CD4-positive, alpha-beta T cell (primary cell): ENCODE measurements at regions not wholly inside any gene's neighbourhood (a gene's known extent, or its start where the extent isn't known, plus 50 kb on each side); places are given as distances from the start of the nearest gene placed in this dataset.
A peak's percentile ranks its signal among the peaks of the same experiment; 100 is the strongest.

Source experiments
- ATAC-seq: fragments of 200-7000 bp; cut with Tn5 transposase; one replicate; pipeline ENCODE4 v1.10.0; 2022; ENCODE audit warnings: mild to moderate bottlenecking; ENCODE audit not compliant: poor library complexity
- CTCF ChIA-PET: fragments of 350-600 bp; sonication (Branson Sonifier 250); formaldehyde crosslinking; loops from one replicate; lab custom pipeline; 2021; ENCODE audit warnings: antibody characterized with exemption, inconsistent platforms; lab: Charles Lee
- POLR2A ChIA-PET: fragments of 350-600 bp; sonication (Branson Sonifier 250); formaldehyde crosslinking; loops from one replicate; lab custom pipeline; 2021; ENCODE audit warnings: antibody characterized with exemption, inconsistent platforms; lab: Charles Lee
- DNase-seq, 14 experiments: peaks; one replicate each; pipeline ENCODE4 v3.0.0-alpha.2; 2013 to 2020; ENCODE audit warnings: mixed read lengths in 2 of 14
- H3K27ac ChIP-seq, 2 donors: one replicate each; pipeline versions ENCODE4 v1.5.1 to v1.7.0; 2013; ENCODE audit warnings: low read length in 2 of 2, low read depth in 1 of 2, mild to moderate bottlenecking in 1 of 2
- H3K27me3 ChIP-seq, 2 experiments: 1 replicate in 1 of 2; 2 replicates in 1 of 2; pipeline versions ENCODE4 v1.6.1 to v1.7.0; 2013; ENCODE audit warnings: low read length in 2 of 2, control low read depth in 1 of 2, mild to moderate bottlenecking in 1 of 2, moderate library complexity in 1 of 2; ENCODE audit not compliant: insufficient read depth in 2 of 2, control insufficient read depth in 1 of 2
- H3K36me3 ChIP-seq: one replicate; pipeline ENCODE4 v1.6.1; 2013; ENCODE audit warnings: low read length, control low read depth; ENCODE audit not compliant: insufficient read depth
- H3K4me1 ChIP-seq: one replicate; pipeline ENCODE4 v1.6.1; 2013; ENCODE audit warnings: low read length, control low read depth; ENCODE audit not compliant: insufficient read depth
- H3K4me3 ChIP-seq: one replicate; pipeline ENCODE4 v1.5.1; 2013; ENCODE audit warnings: mild to moderate bottlenecking, low read length, moderate library complexity
- H3K9me3 ChIP-seq, 2 experiments: 1 replicate in 1 of 2; 2 replicates in 1 of 2; pipeline versions ENCODE4 v1.6.1 to v1.7.0; 2013; ENCODE audit warnings: low read length in 2 of 2, mild to moderate bottlenecking in 2 of 2, control low read depth in 1 of 2, moderate library complexity in 1 of 2; ENCODE audit not compliant: control insufficient read depth in 1 of 2, insufficient read depth in 1 of 2
- H3K27ac Mint-ChIP-seq: one replicate; pipeline ENCODE4 v1.8.0; 2020; ENCODE audit warnings: mixed read lengths
- H3K27me3 Mint-ChIP-seq: one replicate; pipeline ENCODE4 v1.8.0; 2021; ENCODE audit warnings: mixed read lengths
- H3K36me3 Mint-ChIP-seq: one replicate; pipeline ENCODE4 v1.8.0; 2021; ENCODE audit warnings: low read depth, mixed read lengths
- H3K4me1 Mint-ChIP-seq: one replicate; pipeline ENCODE4 v1.8.0; 2021; ENCODE audit warnings: low read depth, mixed read lengths
- H3K4me3 Mint-ChIP-seq: one replicate; pipeline ENCODE4 v1.8.0; 2020; ENCODE audit warnings: mild to moderate bottlenecking, mixed read lengths
- H3K9me3 Mint-ChIP-seq: one replicate; pipeline ENCODE4 v1.8.0; 2020; ENCODE audit warnings: mixed read lengths
- CTCF ChIP-seq: fragments of 200-600 bp; IDR thresholded peaks from one replicate; pipeline ENCODE4 v1.8.0; 2022; ENCODE audit warnings: antibody characterized with exemption, mild to moderate bottlenecking
- intact Hi-C, 2 experiments: fragments of 100-400 bp; cut with DNase I in 1 of 2; cut with micrococcal nuclease in 1 of 2; formaldehyde crosslinking; loops; one replicate each; pipeline versions ENCODE4 v1.15.1 to v1.9.0; 2023 to 2025; cut with DNase I, micrococcal nuclease

DNA sequence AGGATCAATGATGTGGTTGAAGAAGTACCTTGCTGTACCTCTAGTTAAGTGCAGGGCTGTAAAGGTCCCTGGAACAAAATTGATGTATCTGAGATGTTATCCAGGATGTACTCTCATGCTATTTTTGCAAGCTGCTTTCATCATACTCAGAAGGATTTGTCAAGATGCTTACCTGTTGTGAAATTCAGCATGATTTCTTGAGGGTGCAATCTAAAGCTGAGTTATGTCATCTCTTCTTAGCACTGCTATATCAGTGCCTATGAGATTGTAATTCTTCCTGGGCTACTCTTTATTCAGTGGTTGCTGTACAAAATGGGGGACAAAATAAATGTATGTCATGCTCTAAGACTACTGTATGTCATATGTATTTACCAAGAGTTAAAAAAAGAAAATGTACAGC is 340.7 kb upstream of the LMO3 start:
- TF ChIP-seq CTCF, result no peak
- no peaks in the 10 kb centered on the region for H3K4me1 ChIP-seq
- H3K27ac Mint-ChIP-seq, result no peak overlapping the region
- no peak overlapping the region for H3K4me3 ChIP-seq
- intact Hi-C loops, result no loop called here
- H3K4me1 Mint-ChIP-seq, result no peaks in the 10 kb centered on the region
- no peaks in the 10 kb centered on the region for H3K36me3 Mint-ChIP-seq
- no peak for ATAC-seq
- no peaks in the 10 kb centered on the region for H3K9me3 Mint-ChIP-seq
- no peak overlapping the region for H3K4me3 Mint-ChIP-seq
- no peaks in the 10 kb centered on the region for H3K27me3 Mint-ChIP-seq
- H3K27ac ChIP-seq, result no peak overlapping the region
- no peaks in the 10 kb centered on the region for H3K36me3 ChIP-seq
- no peak for DNase-seq
- POLR2A ChIA-PET, result no interaction called here
- H3K27me3 ChIP-seq, result no peaks in the 10 kb centered on the region
- CTCF ChIA-PET, result no interaction called here
- H3K9me3 ChIP-seq, result peaks cover 0 to 6% of the 10 kb centered on the region in 2 experiments

DNA sequence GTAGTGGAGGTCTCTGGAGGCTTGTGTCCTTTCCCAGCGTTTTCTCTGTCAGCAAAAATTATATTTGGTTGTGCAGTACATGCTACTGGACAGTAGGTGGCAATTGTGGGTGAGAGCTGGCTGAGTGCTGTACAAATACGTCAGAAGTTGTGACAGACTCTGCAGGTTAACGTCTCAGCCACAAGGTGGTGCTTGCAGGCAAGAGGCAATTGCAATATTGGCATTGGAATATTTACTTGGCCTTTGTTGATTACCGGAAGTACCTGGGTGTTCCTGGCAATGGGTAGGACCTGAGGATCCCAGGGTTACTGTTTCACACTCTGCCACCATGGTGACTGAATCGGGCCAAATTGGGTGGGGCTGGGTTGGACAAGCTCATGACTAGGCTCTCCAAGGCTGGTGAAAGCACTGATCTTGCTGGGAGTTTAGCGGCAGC is 333.9 kb upstream of the LMO3 start:
- ChIA-PET POLR2A (no interaction called here), CTCF (no interaction called here)
- no peak for ATAC-seq
- Histone ChIP-seq H3K9me3 (peaks cover 14 to 20% of the 10 kb centered on the region in 2 experiments), H3K27ac (no peak overlapping the region), H3K4me1 (no peaks in the 10 kb centered on the region), H3K36me3 (no peaks in the 10 kb centered on the region), H3K4me3 (no peak overlapping the region), H3K27me3 (no peaks in the 10 kb centered on the region)
- no peak overlapping the region for H3K27ac Mint-ChIP-seq
- intact Hi-C loops, result no loop called here
- no peak overlapping the region for H3K4me3 Mint-ChIP-seq
- no peak for TF ChIP-seq CTCF
- no peaks in the 10 kb centered on the region for H3K27me3 Mint-ChIP-seq
- peaks cover 20% of the 10 kb centered on the region for H3K9me3 Mint-ChIP-seq
- no peaks in the 10 kb centered on the region for H3K36me3 Mint-ChIP-seq
- DNase-seq, result peak in 1 of 14 experiments; percentile 9
- H3K4me1 Mint-ChIP-seq, result no peaks in the 10 kb centered on the region

DNA sequence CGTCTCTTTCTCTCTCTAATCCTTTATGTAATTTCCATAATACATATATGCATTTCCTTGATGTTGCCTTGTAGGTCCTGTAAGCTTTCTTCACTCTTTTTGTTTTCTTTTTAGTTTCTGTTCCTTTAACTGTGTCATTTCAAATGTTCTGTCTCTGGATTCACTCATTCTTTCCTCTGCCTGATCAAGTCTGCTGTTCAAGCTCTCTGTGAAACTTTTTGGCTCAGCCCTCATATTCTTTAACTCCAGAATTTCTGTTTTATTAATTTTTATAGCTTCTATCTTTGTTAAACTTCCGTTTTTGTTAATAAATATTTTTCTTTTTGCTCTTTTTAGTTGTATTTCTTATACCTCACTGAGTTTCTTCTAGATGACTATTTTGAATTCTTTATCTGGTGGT is 321.3 kb upstream of the LMO3 start:
- Histone ChIP-seq H3K36me3 (no peaks in the 10 kb centered on the region), H3K4me1 (no peaks in the 10 kb centered on the region), H3K27ac (no peak overlapping the region), H3K4me3 (no peak overlapping the region), H3K9me3 (peaks cover 4 to 9% of the 10 kb centered on the region in 2 experiments), H3K27me3 (no peaks in the 10 kb centered on the region)
- no peak for ATAC-seq
- Mint-ChIP-seq H3K9me3 (peaks cover 23% of the 10 kb centered on the region), H3K27ac (no peak overlapping the region), H3K4me1 (no peaks in the 10 kb centered on the region), H3K36me3 (no peaks in the 10 kb centered on the region), H3K4me3 (no peak overlapping the region), H3K27me3 (no peaks in the 10 kb centered on the region)
- no peak for TF ChIP-seq CTCF
- CTCF ChIA-PET, result no interaction called here
- POLR2A ChIA-PET, result no interaction called here
- DNase-seq, result no peak
- intact Hi-C loops, result no loop called here
